K562 (cell line): ENCODE measurements at regions not wholly inside any gene's neighbourhood (a gene's known extent, or its start where the extent isn't known, plus 50 kb on each side); places are given as distances from the start of the nearest gene placed in this dataset.

Source experiments
- ATAC-seq: fragments of 200-7000 bp; cut with Tn5 transposase; 3 replicates; pipeline ENCODE4 v1.9.1; 2020; ENCODE audit warnings: moderate library complexity
- BruUV-seq: library from RNA; stranded (reverse); fragments of 400-500 nt; replicated peaks from 2 replicates; lab custom pipeline; 2021; lab: Mats Ljungman, UMichigan
- CTCF ChIA-PET: fragments of 300-600 bp; formaldehyde crosslinking; extraction: SDS; loops from one replicate; lab custom pipeline; 2021; ENCODE audit warnings: low intra/inter-chr PET ratio; lab: Yijun Ruan, JAX
- POLR2A ChIA-PET: fragments of 300-600, 350-650 bp; sonication (Branson Sonifier 250); formaldehyde crosslinking; extraction: SDS; loops from one replicate; lab custom pipeline; 2021; ENCODE audit warnings: antibody characterized with exemption, inconsistent platforms; lab: Yijun Ruan, JAX
- DNase-seq, 4 experiments: peaks; one replicate each; pipeline versions ENCODE4 v3.0.0 to v3.0.0-alpha.2; 2011 to 2018; ENCODE audit warnings: low spot score in 3 of 4, mixed read lengths in 3 of 4; ENCODE audit errors: extremely low read depth in 1 of 4
- FAIRE-seq: peaks from 2 replicates; lab custom pipeline; 2011; peaks lifted over from hg19 to GRCh38; lab: Jason Lieb, UNC
- H2AFZ ChIP-seq: 2 replicates; pipeline ENCODE4 v1.6.0; 2011; ENCODE audit warnings: low read depth, low read length, control low read depth, inconsistent platforms
- H3K27ac ChIP-seq: fragments of 200-600 bp; 3 replicates; pipeline ENCODE4 v1.8.0; 2011; ENCODE audit warnings: low read depth, mild to moderate bottlenecking, control low read depth, inconsistent platforms, low read length, moderate library complexity, mixed read lengths; ENCODE audit errors: extremely low read depth
- H3K27me3 ChIP-seq, 2 experiments: fragments of 300-600 bp in 1 of 2; 2 replicates in 1 of 2; 3 replicates in 1 of 2; pipeline versions ENCODE4 v1.6.0 to v1.8.0; 2011; ENCODE audit warnings: inconsistent platforms in 2 of 2, low read length in 2 of 2, mild to moderate bottlenecking in 1 of 2, mixed read lengths in 1 of 2, moderate library complexity in 1 of 2; ENCODE audit not compliant: control insufficient read depth in 2 of 2, insufficient read depth in 2 of 2
- H3K36me3 ChIP-seq: fragments of 300-600 bp; 3 replicates; pipeline ENCODE4 v1.8.0; 2011; ENCODE audit warnings: mild to moderate bottlenecking, low read length, inconsistent platforms; ENCODE audit not compliant: control insufficient read depth, insufficient read depth
- H3K4me1 ChIP-seq, 2 experiments: fragments of 200-600 bp in 1 of 2; replicated peaks in 1 of 2; 2 replicates in 1 of 2; 3 replicates in 1 of 2; pipeline versions ENCODE4 v1.5.1 to v1.8.0; 2011; ENCODE audit warnings: inconsistent platforms in 2 of 2, low read length in 2 of 2, mild to moderate bottlenecking in 1 of 2, mixed read lengths in 1 of 2, moderate library complexity in 1 of 2; ENCODE audit not compliant: control insufficient read depth in 2 of 2, insufficient read depth in 2 of 2
- H3K4me2 ChIP-seq: 2 replicates; pipeline ENCODE4 v1.6.1; 2011; ENCODE audit warnings: low read length, control low read depth, inconsistent platforms, mixed read lengths; ENCODE audit not compliant: insufficient read depth
- H3K4me3 ChIP-seq: fragments of 200-600 bp; sonication (generic), shearing (Covaris generic); 2 replicates; pipeline ENCODE4 v1.5.1; 2016; ENCODE audit warnings: control low read depth, inconsistent platforms
- H3K79me2 ChIP-seq: fragments of 200-600 bp; 3 replicates; pipeline ENCODE4 v1.8.0; 2011; ENCODE audit warnings: low read length, inconsistent platforms; ENCODE audit not compliant: control insufficient read depth, insufficient read depth
- H3K9ac ChIP-seq, 2 experiments: 2 replicates each; pipeline versions ENCODE4 v1.6.0 to v1.6.1; 2011; ENCODE audit warnings: low read depth in 2 of 2, low read length in 2 of 2, control low read depth in 1 of 2, inconsistent platforms in 1 of 2, mild to moderate bottlenecking in 1 of 2, mixed read lengths in 1 of 2; ENCODE audit not compliant: insufficient read depth in 1 of 2
- H3K9me1 ChIP-seq: one replicate; pipeline ENCODE4 v1.6.0; 2011; ENCODE audit warnings: inconsistent platforms, mild to moderate bottlenecking, low read length, moderate library complexity; ENCODE audit not compliant: control insufficient read depth, insufficient read depth
- H3K9me3 ChIP-seq: replicated peaks from 2 replicates; pipeline ENCODE4 v1.5.1; 2011; ENCODE audit warnings: low read depth, low read length, inconsistent platforms; ENCODE audit not compliant: control insufficient read depth, insufficient read depth
- H4K20me1 ChIP-seq: replicated peaks from 2 replicates; pipeline ENCODE4 v1.6.1; 2011; ENCODE audit warnings: low read length, inconsistent platforms, mixed read lengths; ENCODE audit not compliant: control insufficient read depth, insufficient read depth
- CREB5 ChIP-seq: fragments of 250-450 bp; sonication (Bioruptor Pico); IDR thresholded peaks from 2 replicates; pipeline ENCODE4 v1.5.0; 2020; ENCODE audit warnings: mild to moderate bottlenecking
- EP400 ChIP-seq: fragments of 450-650 bp; IDR thresholded peaks from 2 replicates; pipeline ENCODE4 v1.6.1; 2017; ENCODE audit warnings: antibody characterized with exemption, mild to moderate bottlenecking, moderate library complexity
- GATAD2B ChIP-seq: fragments of 450-650 bp; IDR thresholded peaks from 2 replicates; pipeline ENCODE4 v1.6.1; 2017; ENCODE audit warnings: mild to moderate bottlenecking, borderline replicate concordance
- IRF9 ChIP-seq: fragments of 450-650 bp; IDR thresholded peaks from 2 replicates; pipeline ENCODE4 v1.6.1; 2016; ENCODE audit warnings: missing biosample characterization, missing genetic modification characterization
- L3MBTL2 ChIP-seq: fragments of 450-650 bp; IDR thresholded peaks from 2 replicates; pipeline ENCODE4 v1.6.1; 2016; ENCODE audit warnings: mild to moderate bottlenecking, moderate library complexity
- MTF1 ChIP-seq: fragments of 250-450 bp; sonication (Bioruptor Pico); IDR thresholded peaks from 2 replicates; pipeline ENCODE4 v1.9.0; 2021; ENCODE audit warnings: moderate library complexity, mild to moderate bottlenecking, inconsistent platforms, borderline replicate concordance
- NFRKB ChIP-seq: fragments of 450-650 bp; IDR thresholded peaks from 2 replicates; pipeline ENCODE4 v1.6.1; 2016; ENCODE audit warnings: low read depth
- PHB2 ChIP-seq: fragments of 450-650 bp; IDR thresholded peaks from 2 replicates; pipeline ENCODE4 v1.6.1; 2017; ENCODE audit warnings: low read depth
- POLR2AphosphoS5 ChIP-seq: IDR thresholded peaks from 2 replicates; pipeline ENCODE4 v1.6.1; 2011; ENCODE audit warnings: mild to moderate bottlenecking, low read depth, low read length, moderate library complexity; ENCODE audit not compliant: control insufficient read depth, insufficient read depth
- RAD21 ChIP-seq, 2 experiments: fragments of 250-450 bp in 1 of 2; fragments of 450-650 bp in 1 of 2; sonication (Bioruptor Pico) in 1 of 2; formaldehyde crosslinking in 1 of 2; IDR thresholded peaks in 1 of 2; conservative IDR thresholded peaks in 1 of 2; 2 replicates each; pipeline versions ENCODE4 v1.4.0 to v1.8.0; 2020 to 2022; ENCODE audit warnings: mild to moderate bottlenecking in 2 of 2, moderate library complexity in 1 of 2
- RBM25 ChIP-seq: fragments of 200-400 bp; formaldehyde crosslinking; IDR thresholded peaks from 2 replicates; pipeline ENCODE4 v1.6.1; 2018; ENCODE audit warnings: low read length, low read depth, moderate library complexity; ENCODE audit not compliant: severe bottlenecking
- TAL1 ChIP-seq: fragments of 450-650 bp; IDR thresholded peaks from 2 replicates; pipeline ENCODE4 v1.6.1; 2016; ENCODE audit warnings: mild to moderate bottlenecking
- ZBTB34 ChIP-seq: fragments of 250-450 bp; sonication (Bioruptor Pico); IDR thresholded peaks from 2 replicates; pipeline ENCODE4 v1.8.0; 2021; ENCODE audit warnings: mild to moderate bottlenecking, moderate library complexity
- ZNF184 ChIP-seq: sonication (generic); formaldehyde crosslinking; IDR thresholded peaks from 2 replicates; pipeline ENCODE4 v1.5.0; 2020; ENCODE audit warnings: missing genetic modification reagents
- ZNF217 ChIP-seq: sonication (generic); formaldehyde crosslinking; IDR thresholded peaks from 2 replicates; pipeline ENCODE4 v1.8.0; 2022; ENCODE audit warnings: mild to moderate bottlenecking, missing genetic modification reagents
- ZNF589 ChIP-seq: fragments of 200-800 bp; sonication (Bioruptor generic); IDR thresholded peaks from 2 replicates; pipeline ENCODE4 v1.6.1; 2016; ENCODE audit warnings: low read depth, missing genetic modification characterization, missing compliant biosample characterization
- WGBS: fragments of 100-300 bp; shearing (Covaris generic); methylation state at CpG from one replicate; pipeline ENCODE4 v1.1.6; 2016; ENCODE audit warnings: low coverage, mixed read lengths; ENCODE audit not compliant: insufficient coverage; ENCODE audit errors: missing lambda C conversion rate; 5-methylcytosine and 5-hydroxymethylcytosine counted together
- in situ Hi-C: fragments of 300-500 bp; cut with MboI; formaldehyde crosslinking; loops from 4 replicates; pipeline ENCODE4 v1.15.0; 2018; ENCODE audit warnings: inconsistent platforms, mixed read lengths
- intact Hi-C: fragments of 100-400 bp; cut with micrococcal nuclease; formaldehyde crosslinking; loops from 2 replicates; pipeline ENCODE4 v1.14.2; 2022

GRCh38 chr14:84987042-84987441, 542.9 kb upstream of the FLRT2 start:
- Histone ChIP-seq H3K9me1 (no peaks in the 10 kb centered on the region), H3K4me2 (no peak overlapping the region), H3K4me3 (no peak overlapping the region), H3K27me3 (no peaks in the 10 kb centered on the region), H3K27ac (no peak overlapping the region), H3K9me3 (no peaks in the 10 kb centered on the region)
- 0% methylated on average over 1 of the region's 1 CpG for WGBS
- in situ Hi-C loops, result no loop called here
- DNase-seq (no peak), ATAC-seq (no peak)
- TF ChIP-seq ZBTB34 (CRISPR knock-in tag) (no peak), EP400 (no peak), GATAD2B (no peak), TAL1 (no peak), NFRKB (no peak), POLR2AphosphoS5 (no peak), ZNF217 (CRISPR knock-in tag) (no peak), MTF1 (no peak), ZNF184 (CRISPR knock-in tag) (no peak), ZNF589 (CRISPR knock-in tag) (no peak), IRF9 (tag) (no peak), RBM25 (no peak), L3MBTL2 (no peak), CREB5 (no peak), RAD21 (CRISPR knock-in tag; conservative IDR thresholded peaks at IDR 0.05 in 1 of 2, IDR thresholded peaks at IDR 0.05 in 1 of 2) (no peak), PHB2 (no peak)
- TF ChIP-seq, all 486 proteins: peak for 0
- intact Hi-C loops, result no loop called here
- ChIA-PET POLR2A (no interaction called here), CTCF (no interaction called here)
- Histone ChIP-seq H3K79me2 (no peaks in the 10 kb centered on the region), H4K20me1 (no peaks in the 10 kb centered on the region), H3K9ac (no peak overlapping the region), H2AFZ (no peak overlapping the region), H3K36me3 (no peaks in the 10 kb centered on the region), H3K4me1 (no peaks in the 10 kb centered on the region)
- BruUV-seq, result no TSS peak
- FAIRE-seq, result no peak
